Stomach (tissue), 8 donors: ENCODE measurements at regions not wholly inside any gene's neighbourhood (a gene's known extent, or its start where the extent isn't known, plus 50 kb on each side); places are given as distances from the start of the nearest gene placed in this dataset.

Experiments
- DNase-seq, 2 donors: peaks; one replicate each; pipeline versions ENCODE4 v3.0.0 to v3.0.0-alpha.2; 2013 to 2019
- H3K27ac ChIP-seq, 5 donors: fragments of 200-600 bp in 4 of 5; sonication (generic) in 4 of 5; one replicate each; pipeline ENCODE4 v1.5.1; 2013 to 2019; ENCODE audit warnings: mild to moderate bottlenecking in 1 of 5, moderate library complexity in 1 of 5
- H3K27me3 ChIP-seq, 3 donors: fragments of 200-600 bp; sonication (generic); one replicate each; pipeline ENCODE4 v1.5.1; 2017 to 2019; ENCODE audit warnings: mixed run types in 1 of 3
- H3K36me3 ChIP-seq, 4 donors: fragments of 200-600 bp; sonication (generic); 1 replicate in 3 of 4; 2 replicates in 1 of 4; pipeline ENCODE4 v1.5.1; 2016 to 2019
- H3K4me1 ChIP-seq, 4 donors: fragments of 200-600 bp; sonication (generic); one replicate each; pipeline ENCODE4 v1.5.1; 2016 to 2019
- H3K4me3 ChIP-seq, 4 donors: fragments of 200-600 bp; sonication (generic) in 3 of 4; one replicate each; pipeline ENCODE4 v1.5.1; 2016 to 2019; ENCODE audit warnings: mild to moderate bottlenecking in 1 of 4
- H3K9me3 ChIP-seq, 4 donors: fragments of 200-600 bp; sonication (generic); one replicate each; pipeline ENCODE4 v1.5.1; 2016 to 2019
- CTCF ChIP-seq, 7 experiments: fragments of 450-650 bp in 4 of 7; fragments of 200-600 bp in 3 of 7; sonication (generic) in 3 of 7; IDR thresholded peaks; one replicate each; pipeline ENCODE4 v1.5.1; 2016 to 2019; ENCODE audit warnings: antibody characterized with exemption in 7 of 7, control low read depth in 2 of 7, mild to moderate bottlenecking in 1 of 7
- EP300 ChIP-seq: sonication (generic); formaldehyde crosslinking; IDR thresholded peaks from one replicate; pipeline ENCODE4 v1.6.1; 2017; ENCODE audit warnings: antibody characterized with exemption
- POLR2A ChIP-seq, 4 donors: fragments of 450-650 bp; IDR thresholded peaks; one replicate each; pipeline ENCODE4 v1.6.1; 2016; ENCODE audit warnings: antibody characterized with exemption in 4 of 4, control low read depth in 2 of 4, mild to moderate bottlenecking in 1 of 4, moderate library complexity in 1 of 4
- POLR2AphosphoS5 ChIP-seq, 3 donors: sonication (generic); formaldehyde crosslinking; IDR thresholded peaks; one replicate each; pipeline ENCODE4 v1.6.1; 2016; ENCODE audit warnings: antibody characterized with exemption in 3 of 3
- WGBS, 5 donors: extraction: QIAGEN DNeasy Blood & Tissue Kit in 3 of 5; methylation state at CpG; one replicate each; pipeline versions ENCODE4 v1.1.5 to v1.1.7; 2013 to 2018; 5-methylcytosine and 5-hydroxymethylcytosine counted together
- intact Hi-C: fragments of 100-400 bp; cut with DNase I; formaldehyde crosslinking; loops from one replicate; pipeline ENCODE4 v1.15.1; 2023; ENCODE audit warnings: low total_unique reads
- donor health status: healthy with polysubstance abuse.
- donor health status: Bipolar disorder and iron deficiency.
- donor health status: healthy.

- peak in 1 of 2 donors; percentile 4 for DNase-seq
- intact Hi-C loops = no loop called here
- WGBS, 5 donors = 76 to 100% (median 81%) methylated on average over 1 of the region's 1 CpG
- TF ChIP-seq POLR2A (IDR thresholded peaks at IDR 0.05) (no peak), POLR2AphosphoS5 (IDR thresholded peaks at IDR 0.05) (no peak), CTCF (IDR thresholded peaks at IDR 0.05) (no peak), EP300 (no peak)
- Histone ChIP-seq H3K9me3 (no peaks in the 10 kb centered on the region), H3K4me1 (peaks cover 0 to 28% (median 8%) of the 10 kb centered on the region in 4 donors), H3K27ac (no peak overlapping the region), H3K36me3 (no peaks in the 10 kb centered on the region), H3K27me3 (no peaks in the 10 kb centered on the region), H3K4me3 (no peak overlapping the region)
Measured at GRCh38 chr18:41263956-41264355, 691.1 kb upstream of the PIK3C3 start.

GRCh38 chr18:41262688-41263087 is 692.3 kb upstream of the PIK3C3 start:
- no peaks in the 10 kb centered on the region for H3K27me3 ChIP-seq
- 89 to 91% (median 91%) methylated on average over 6 of the region's 6 CpGs for WGBS, 5 donors
- no peak for TF ChIP-seq EP300
- no peak for TF ChIP-seq CTCF (IDR thresholded peaks at IDR 0.05)
- TF ChIP-seq POLR2AphosphoS5 (IDR thresholded peaks at IDR 0.05) = no peak
- TF ChIP-seq POLR2A (IDR thresholded peaks at IDR 0.05) = no peak
- H3K27ac ChIP-seq = no peak overlapping the region
- H3K4me3 ChIP-seq = no peak overlapping the region
- H3K9me3 ChIP-seq = no peaks in the 10 kb centered on the region
- no peaks in the 10 kb centered on the region for H3K36me3 ChIP-seq
- peaks cover 0 to 28% (median 8%) of the 10 kb centered on the region in 4 donors for H3K4me1 ChIP-seq
- intact Hi-C loops = no loop called here
- no peak for DNase-seq

- Histone ChIP-seq H3K27ac (no peak overlapping the region), H3K36me3 (no peaks in the 10 kb centered on the region), H3K4me1 (no peaks in the 10 kb centered on the region), H3K9me3 (peaks cover 0 to 5% (median 4%) of the 10 kb centered on the region in 4 donors), H3K27me3 (no peaks in the 10 kb centered on the region), H3K4me3 (no peak overlapping the region)
- TF ChIP-seq POLR2A (IDR thresholded peaks at IDR 0.05) (no peak), EP300 (no peak), CTCF (IDR thresholded peaks at IDR 0.05) (no peak), POLR2AphosphoS5 (IDR thresholded peaks at IDR 0.05) (no peak)
- no peak for DNase-seq
- WGBS, 5 donors = 83 to 94% (median 88%) methylated on average over 3 of the region's 3 CpGs
- intact Hi-C loops = no loop called here
Measured at GRCh38 chr18:41244591-41245037, 710.4 kb upstream of the PIK3C3 start.

GRCh38 chr18:41237317-41237716 is 717.7 kb upstream of the PIK3C3 start:
- Histone ChIP-seq H3K4me3 (no peak overlapping the region), H3K27me3 (no peaks in the 10 kb centered on the region), H3K27ac (no peak overlapping the region), H3K9me3 (peaks cover 0 to 5% (median 4%) of the 10 kb centered on the region in 4 donors), H3K36me3 (no peaks in the 10 kb centered on the region), H3K4me1 (no peaks in the 10 kb centered on the region)
- WGBS, 5 donors = 86 to 96% (median 93%) methylated on average over 1 of the region's 1 CpG
- TF ChIP-seq POLR2A (IDR thresholded peaks at IDR 0.05) (no peak), EP300 (no peak), POLR2AphosphoS5 (IDR thresholded peaks at IDR 0.05) (no peak), CTCF (IDR thresholded peaks at IDR 0.05) (no peak)
- DNase-seq = no peak
- intact Hi-C loops = no loop called here
